SK-N-SH treated with all-trans-retinoic acid at 6 μM for 48 hours (cell line): ENCODE measurements at regions not wholly inside any gene's neighbourhood (a gene's known extent, or its start where the extent isn't known, plus 50 kb on each side); places are given as distances from the start of the nearest gene placed in this dataset.

ENCODE experiments used
- ATAC-seq: fragments of 200-7000 bp; cut with Tn5 transposase; 3 replicates; pipeline ENCODE4 v1.9.1; 2020; ENCODE audit warnings: mild to moderate bottlenecking, moderate library complexity
- BACH2 ChIP-seq: fragments of 250-450 bp; sonication (Bioruptor Pico); IDR thresholded peaks from 2 replicates; pipeline ENCODE4 v1.9.0; 2021; ENCODE audit warnings: mild to moderate bottlenecking, borderline replicate concordance
- CSRNP3 ChIP-seq: fragments of 250-450 bp; sonication (Bioruptor Pico); IDR thresholded peaks from 2 replicates; pipeline ENCODE4 v1.5.1; 2021; ENCODE audit warnings: mild to moderate bottlenecking, moderate library complexity
- ESRRG ChIP-seq: fragments of 250-450 bp; sonication (Bioruptor Pico); IDR thresholded peaks from 2 replicates; pipeline ENCODE4 v1.6.1; 2021; ENCODE audit warnings: mild to moderate bottlenecking
- GLIS3 ChIP-seq: fragments of 250-450 bp; sonication (Bioruptor Pico); IDR thresholded peaks from 2 replicates; pipeline ENCODE4 v1.5.0; 2020; ENCODE audit warnings: mild to moderate bottlenecking, moderate library complexity
- ISL1 ChIP-seq: fragments of 250-450 bp; sonication (Bioruptor Pico); IDR thresholded peaks from 2 replicates; pipeline ENCODE4 v2.1.2; 2022; ENCODE audit warnings: mild to moderate bottlenecking, moderate library complexity
- OSR1 ChIP-seq: fragments of 250-450 bp; sonication (Bioruptor Pico); IDR thresholded peaks from 2 replicates; pipeline ENCODE4 v1.8.0; 2022; ENCODE audit warnings: moderate library complexity, mild to moderate bottlenecking, inconsistent platforms
- PATZ1 ChIP-seq: fragments of 250-450 bp; sonication (Bioruptor Pico); IDR thresholded peaks from 2 replicates; pipeline ENCODE4 v1.8.0; 2020; ENCODE audit warnings: mild to moderate bottlenecking, moderate library complexity, borderline replicate concordance
- RARB ChIP-seq: fragments of 250-450 bp; sonication (Bioruptor Pico); IDR thresholded peaks from 2 replicates; pipeline ENCODE4 v1.8.0; 2021; ENCODE audit warnings: mild to moderate bottlenecking, moderate library complexity
- SNAI2 ChIP-seq: fragments of 250-450 bp; sonication (Bioruptor Pico); IDR thresholded peaks from 2 replicates; pipeline ENCODE4 v1.5.0; 2020; ENCODE audit warnings: mild to moderate bottlenecking, moderate library complexity
- TCF4 ChIP-seq: fragments of 250-450 bp; sonication (Bioruptor Pico); IDR thresholded peaks from 2 replicates; pipeline ENCODE4 v1.8.0; 2021; ENCODE audit warnings: mild to moderate bottlenecking, moderate library complexity, borderline replicate concordance
- ZC3H10 ChIP-seq: fragments of 250-450 bp; sonication (Bioruptor Pico); IDR thresholded peaks from 2 replicates; pipeline ENCODE4 v1.5.1; 2021; ENCODE audit warnings: mild to moderate bottlenecking, moderate library complexity
- ZFP30 ChIP-seq: fragments of 450-650 bp; formaldehyde crosslinking; IDR thresholded peaks from 2 replicates; pipeline ENCODE4 v1.5.0; 2022; ENCODE audit warnings: mild to moderate bottlenecking, moderate library complexity
- ZNF565 ChIP-seq: fragments of 450-650 bp; formaldehyde crosslinking; conservative IDR thresholded peaks from 2 replicates; pipeline ENCODE4 v1.5.0; 2020; ENCODE audit warnings: low read depth, mild to moderate bottlenecking, moderate library complexity
- ZNF8 ChIP-seq: fragments of 450-650 bp; formaldehyde crosslinking; IDR thresholded peaks from 2 replicates; pipeline ENCODE4 v1.5.0; 2020; ENCODE audit warnings: mild to moderate bottlenecking, moderate library complexity
- TF ChIP-seq, protein P1 (sequence below): fragments of 250-450 bp; sonication (Bioruptor Pico); IDR thresholded peaks from 2 replicates; pipeline ENCODE4 v1.8.0; 2021; ENCODE audit warnings: low read depth, mild to moderate bottlenecking, moderate library complexity, borderline replicate concordance
- TF ChIP-seq, protein P2 (sequence below): fragments of 250-450 bp; sonication (Bioruptor Pico); IDR thresholded peaks from 2 replicates; pipeline ENCODE4 v1.5.0; 2020; ENCODE audit warnings: mild to moderate bottlenecking, moderate library complexity

GRCh38 chr4:43130228-43131021 is 237.9 kb downstream of the GRXCR1 start:
- TF ChIP-seq, protein P1, sequence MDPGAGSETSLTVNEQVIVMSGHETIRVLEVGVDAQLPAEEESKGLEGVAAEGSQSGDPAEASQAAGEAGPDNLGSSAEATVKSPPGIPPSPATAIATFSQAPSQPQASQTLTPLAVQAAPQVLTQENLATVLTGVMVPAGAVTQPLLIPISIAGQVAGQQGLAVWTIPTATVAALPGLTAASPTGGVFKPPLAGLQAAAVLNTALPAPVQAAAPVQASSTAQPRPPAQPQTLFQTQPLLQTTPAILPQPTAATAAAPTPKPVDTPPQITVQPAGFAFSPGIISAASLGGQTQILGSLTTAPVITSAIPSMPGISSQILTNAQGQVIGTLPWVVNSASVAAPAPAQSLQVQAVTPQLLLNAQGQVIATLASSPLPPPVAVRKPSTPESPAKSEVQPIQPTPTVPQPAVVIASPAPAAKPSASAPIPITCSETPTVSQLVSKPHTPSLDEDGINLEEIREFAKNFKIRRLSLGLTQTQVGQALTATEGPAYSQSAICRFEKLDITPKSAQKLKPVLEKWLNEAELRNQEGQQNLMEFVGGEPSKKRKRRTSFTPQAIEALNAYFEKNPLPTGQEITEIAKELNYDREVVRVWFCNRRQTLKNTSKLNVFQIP (CRISPR knock-in tag): no peak
- no peak for TF ChIP-seq TCF4
- TF ChIP-seq ZNF8: no peak
- TF ChIP-seq BACH2 (CRISPR knock-in tag): no peak
- TF ChIP-seq ESRRG (CRISPR knock-in tag): no peak
- TF ChIP-seq, protein P2, sequence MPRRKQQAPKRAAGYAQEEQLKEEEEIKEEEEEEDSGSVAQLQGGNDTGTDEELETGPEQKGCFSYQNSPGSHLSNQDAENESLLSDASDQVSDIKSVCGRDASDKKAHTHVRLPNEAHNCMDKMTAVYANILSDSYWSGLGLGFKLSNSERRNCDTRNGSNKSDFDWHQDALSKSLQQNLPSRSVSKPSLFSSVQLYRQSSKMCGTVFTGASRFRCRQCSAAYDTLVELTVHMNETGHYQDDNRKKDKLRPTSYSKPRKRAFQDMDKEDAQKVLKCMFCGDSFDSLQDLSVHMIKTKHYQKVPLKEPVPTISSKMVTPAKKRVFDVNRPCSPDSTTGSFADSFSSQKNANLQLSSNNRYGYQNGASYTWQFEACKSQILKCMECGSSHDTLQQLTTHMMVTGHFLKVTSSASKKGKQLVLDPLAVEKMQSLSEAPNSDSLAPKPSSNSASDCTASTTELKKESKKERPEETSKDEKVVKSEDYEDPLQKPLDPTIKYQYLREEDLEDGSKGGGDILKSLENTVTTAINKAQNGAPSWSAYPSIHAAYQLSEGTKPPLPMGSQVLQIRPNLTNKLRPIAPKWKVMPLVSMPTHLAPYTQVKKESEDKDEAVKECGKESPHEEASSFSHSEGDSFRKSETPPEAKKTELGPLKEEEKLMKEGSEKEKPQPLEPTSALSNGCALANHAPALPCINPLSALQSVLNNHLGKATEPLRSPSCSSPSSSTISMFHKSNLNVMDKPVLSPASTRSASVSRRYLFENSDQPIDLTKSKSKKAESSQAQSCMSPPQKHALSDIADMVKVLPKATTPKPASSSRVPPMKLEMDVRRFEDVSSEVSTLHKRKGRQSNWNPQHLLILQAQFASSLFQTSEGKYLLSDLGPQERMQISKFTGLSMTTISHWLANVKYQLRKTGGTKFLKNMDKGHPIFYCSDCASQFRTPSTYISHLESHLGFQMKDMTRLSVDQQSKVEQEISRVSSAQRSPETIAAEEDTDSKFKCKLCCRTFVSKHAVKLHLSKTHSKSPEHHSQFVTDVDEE (CRISPR knock-in tag): no peak
- no peak for TF ChIP-seq ISL1 (CRISPR knock-in tag)
- no peak for TF ChIP-seq ZFP30 (CRISPR knock-in tag)
- TF ChIP-seq RARB (CRISPR knock-in tag): no peak
- no peak for TF ChIP-seq ZNF565 (CRISPR knock-in tag)
- ATAC-seq: no peak

- no peak for TF ChIP-seq TCF4
- no peak for TF ChIP-seq ZC3H10 (CRISPR knock-in tag)
- no peak for TF ChIP-seq OSR1 (CRISPR knock-in tag)
- TF ChIP-seq GLIS3 (CRISPR knock-in tag): no peak
- TF ChIP-seq, all 23 proteins: peak for 0
- ATAC-seq: peak; percentile 91
Observed at GRCh38 chr4:43132010-43132582, 239.6 kb downstream of the GRXCR1 start.

DNA sequence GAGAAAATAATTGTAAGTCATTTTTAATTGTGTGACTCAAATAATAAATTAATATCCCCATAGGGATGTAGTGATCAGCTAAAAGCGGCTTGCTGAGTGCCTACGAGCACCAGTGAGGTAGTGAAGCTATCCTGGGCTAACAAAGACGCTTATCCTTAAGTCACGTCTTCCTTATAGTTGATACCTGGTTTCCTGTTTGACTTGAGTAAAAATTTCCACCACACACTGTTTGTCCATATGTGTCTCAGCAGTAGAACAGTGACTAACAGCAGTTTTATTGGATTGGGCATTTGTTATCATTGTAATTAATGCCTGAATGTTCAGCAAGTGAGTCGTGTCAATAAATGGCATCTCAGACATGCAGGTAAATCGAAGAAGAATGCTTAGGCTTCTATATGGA is 241.1 kb downstream of the GRXCR1 start:
- ATAC-seq: no peak
- TF ChIP-seq, protein P2 (CRISPR knock-in tag): no peak
- TF ChIP-seq ESRRG (CRISPR knock-in tag) (no peak), ISL1 (CRISPR knock-in tag) (no peak), ZNF8 (no peak), ZC3H10 (CRISPR knock-in tag) (no peak), ZNF565 (CRISPR knock-in tag) (no peak), GLIS3 (CRISPR knock-in tag) (no peak)
- TF ChIP-seq, all 23 proteins: peak for 0

GRCh38 chr4:43136752-43137151 is 244.2 kb downstream of the GRXCR1 start:
- TF ChIP-seq PATZ1 (no peak), SNAI2 (CRISPR knock-in tag) (no peak), CSRNP3 (CRISPR knock-in tag) (no peak)
- TF ChIP-seq, protein P2 (CRISPR knock-in tag): no peak
- ATAC-seq: no peak
